ENCODE measurements at regions not wholly inside any gene's neighbourhood (a gene's known extent, or its start where the extent isn't known, plus 50 kb on each side); places are given as distances from the start of the nearest gene placed in this dataset.

DNA sequence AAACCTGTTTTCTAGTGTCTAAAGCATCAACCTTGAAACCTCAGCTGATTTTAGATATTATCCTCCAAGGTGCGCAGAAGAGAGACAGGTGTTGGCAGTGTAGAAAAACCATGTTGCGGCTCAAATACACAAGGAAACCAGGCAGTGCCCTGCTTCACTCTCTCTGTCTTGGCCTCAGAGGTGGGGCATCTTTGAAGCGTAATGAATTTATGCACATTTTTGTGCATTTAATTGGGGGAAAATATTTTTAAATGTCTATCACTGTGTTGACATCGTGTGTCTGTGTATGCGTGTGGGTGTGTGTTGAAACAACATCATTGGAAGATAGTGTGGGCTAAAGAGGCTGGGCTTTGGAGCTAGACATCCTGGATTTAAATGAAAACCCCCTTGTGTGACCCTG, 334.0 kb upstream of the CHD6 start:
- TF ChIP-seq, protein P1, sequence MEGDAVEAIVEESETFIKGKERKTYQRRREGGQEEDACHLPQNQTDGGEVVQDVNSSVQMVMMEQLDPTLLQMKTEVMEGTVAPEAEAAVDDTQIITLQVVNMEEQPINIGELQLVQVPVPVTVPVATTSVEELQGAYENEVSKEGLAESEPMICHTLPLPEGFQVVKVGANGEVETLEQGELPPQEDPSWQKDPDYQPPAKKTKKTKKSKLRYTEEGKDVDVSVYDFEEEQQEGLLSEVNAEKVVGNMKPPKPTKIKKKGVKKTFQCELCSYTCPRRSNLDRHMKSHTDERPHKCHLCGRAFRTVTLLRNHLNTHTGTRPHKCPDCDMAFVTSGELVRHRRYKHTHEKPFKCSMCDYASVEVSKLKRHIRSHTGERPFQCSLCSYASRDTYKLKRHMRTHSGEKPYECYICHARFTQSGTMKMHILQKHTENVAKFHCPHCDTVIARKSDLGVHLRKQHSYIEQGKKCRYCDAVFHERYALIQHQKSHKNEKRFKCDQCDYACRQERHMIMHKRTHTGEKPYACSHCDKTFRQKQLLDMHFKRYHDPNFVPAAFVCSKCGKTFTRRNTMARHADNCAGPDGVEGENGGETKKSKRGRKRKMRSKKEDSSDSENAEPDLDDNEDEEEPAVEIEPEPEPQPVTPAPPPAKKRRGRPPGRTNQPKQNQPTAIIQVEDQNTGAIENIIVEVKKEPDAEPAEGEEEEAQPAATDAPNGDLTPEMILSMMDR (IDR thresholded peaks at IDR 0.05) = no peak
- Histone ChIP-seq H3K9me3 (no peaks in the 10 kb centered on the region), H3K27ac (no peak overlapping the region), H3K4me1 (ENCODE audit: control insufficient read depth in 1 of 2, insufficient read depth in 1 of 2, low read depth in 1 of 2, low read length in 1 of 2) (no peaks in the 10 kb centered on the region), H3K4me3 (ENCODE audit: low read depth in 1 of 2, low read length in 1 of 2) (no peak overlapping the region), H3K36me3 (no peaks in the 10 kb centered on the region), H3K27me3 (no peaks in the 10 kb centered on the region)

DNA sequence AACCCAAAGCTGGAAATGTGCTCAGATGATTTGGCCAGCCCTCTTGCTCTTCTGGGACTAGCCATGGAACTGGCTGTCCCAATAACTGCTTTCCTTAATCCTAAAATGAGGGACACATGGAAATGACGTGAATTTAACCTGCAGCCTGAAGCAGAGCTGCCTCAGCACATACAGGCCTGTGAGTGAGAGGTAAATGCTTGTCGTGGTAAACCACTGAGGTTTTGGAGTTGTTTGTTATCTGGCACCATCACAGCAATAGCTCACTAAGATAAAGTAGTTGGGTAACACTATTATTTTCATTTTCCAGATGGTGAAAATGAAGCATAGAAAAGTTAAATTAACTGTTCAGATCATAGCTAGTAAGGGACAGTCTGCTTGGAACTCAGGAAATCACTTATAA, 333.4 kb upstream of the CHD6 start:
- no peaks in the 10 kb centered on the region for H3K36me3 ChIP-seq
- TF ChIP-seq, protein P1 (IDR thresholded peaks at IDR 0.05) = no peak
- no peaks in the 10 kb centered on the region for H3K9me3 ChIP-seq
- H3K4me3 ChIP-seq (ENCODE audit: low read depth in 1 of 2, low read length in 1 of 2) = no peak overlapping the region
- H3K27me3 ChIP-seq = no peaks in the 10 kb centered on the region
- no peak overlapping the region for H3K27ac ChIP-seq
- H3K4me1 ChIP-seq (ENCODE audit: control insufficient read depth in 1 of 2, insufficient read depth in 1 of 2, low read depth in 1 of 2, low read length in 1 of 2) = no peaks in the 10 kb centered on the region

DNA sequence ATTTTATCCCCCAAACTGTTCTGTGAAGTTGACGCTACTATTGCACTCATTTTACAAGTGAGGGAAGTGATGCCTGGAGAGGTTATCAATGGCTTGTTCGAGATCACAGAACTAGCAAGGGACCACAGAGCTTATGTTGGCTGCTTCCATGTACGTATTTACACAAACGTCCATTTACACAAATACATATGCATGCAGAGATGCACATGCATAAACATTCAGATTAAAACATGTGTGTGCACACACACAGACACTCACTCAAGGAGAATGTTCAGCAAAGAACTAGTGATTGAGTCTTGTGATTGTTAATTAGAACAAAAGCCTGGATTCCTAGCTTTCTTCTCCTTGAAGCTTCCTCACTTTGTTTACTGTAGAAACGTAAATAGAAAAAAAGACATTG, 321.5 kb upstream of the CHD6 start:
- TF ChIP-seq, protein P1 (IDR thresholded peaks at IDR 0.05) = no peak
- Histone ChIP-seq H3K9me3 (no peaks in the 10 kb centered on the region), H3K27ac (no peak overlapping the region)

DNA sequence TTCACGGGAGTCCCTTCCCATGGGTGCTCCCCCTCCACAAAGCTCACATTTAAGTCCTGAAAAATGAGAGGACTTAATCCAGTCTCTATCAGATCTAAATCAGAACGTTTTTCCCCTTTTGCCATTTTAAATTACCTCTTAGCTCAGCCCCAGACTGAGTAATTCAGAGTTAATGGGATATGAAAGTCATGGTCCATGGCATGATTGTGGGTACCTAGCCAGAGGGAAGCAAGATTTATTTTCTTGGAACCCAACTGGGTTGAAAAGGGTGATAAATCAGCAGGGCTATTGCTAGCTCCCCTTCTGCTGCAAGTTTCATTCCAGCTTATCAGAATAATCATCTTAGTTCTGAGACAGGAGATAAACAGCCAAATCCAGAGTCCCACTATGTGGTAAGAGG, 320.2 kb upstream of the CHD6 start:
- no peak overlapping the region for H3K27ac ChIP-seq
- H3K4me1 ChIP-seq (ENCODE audit: control insufficient read depth in 1 of 2, insufficient read depth in 1 of 2, low read depth in 1 of 2, low read length in 1 of 2) = no peaks in the 10 kb centered on the region
- H3K27me3 ChIP-seq = no peaks in the 10 kb centered on the region
- H3K9me3 ChIP-seq = no peaks in the 10 kb centered on the region
- TF ChIP-seq, protein P1 (IDR thresholded peaks at IDR 0.05) = no peak
- H3K4me3 ChIP-seq (ENCODE audit: low read depth in 1 of 2, low read length in 1 of 2) = no peak overlapping the region
- no peaks in the 10 kb centered on the region for H3K36me3 ChIP-seq

More for the DNA sequence above, 321.5 kb upstream of the CHD6 start:
- H3K36me3 ChIP-seq = no peaks in the 10 kb centered on the region
- no peaks in the 10 kb centered on the region for H3K4me1 ChIP-seq (ENCODE audit: control insufficient read depth in 1 of 2, insufficient read depth in 1 of 2, low read depth in 1 of 2, low read length in 1 of 2)
- no peaks in the 10 kb centered on the region for H3K27me3 ChIP-seq
- no peak overlapping the region for H3K4me3 ChIP-seq (ENCODE audit: low read depth in 1 of 2, low read length in 1 of 2)

DNA sequence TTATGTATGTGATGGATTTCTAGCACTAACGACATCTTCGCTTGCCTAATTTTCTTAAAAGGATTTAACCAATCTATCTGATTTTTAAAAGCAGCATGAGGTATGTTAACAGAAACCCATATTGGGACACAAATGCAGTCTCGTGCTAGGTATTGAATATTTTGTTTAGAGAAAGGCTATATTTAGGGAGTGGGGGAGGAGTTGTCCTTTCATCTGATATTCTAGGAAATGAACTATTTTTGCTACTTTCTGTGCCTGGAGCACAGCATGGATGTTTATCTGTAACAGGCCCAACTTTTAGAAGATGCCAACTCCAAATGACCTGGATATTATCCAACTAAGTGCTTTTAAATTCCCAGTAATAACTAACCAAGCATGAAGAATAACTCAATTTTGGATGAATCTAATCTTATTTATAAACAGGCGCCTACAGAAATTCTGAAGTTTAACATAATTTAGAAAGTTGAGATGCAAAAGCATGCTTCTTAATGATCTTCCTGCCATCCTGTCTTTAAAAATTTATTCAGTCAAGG, 317.1 kb upstream of the CHD6 start:
- TF ChIP-seq, protein P1 (IDR thresholded peaks at IDR 0.05) = no peak
- H3K36me3 ChIP-seq = no peaks in the 10 kb centered on the region
- no peaks in the 10 kb centered on the region for H3K4me1 ChIP-seq (ENCODE audit: control insufficient read depth in 1 of 2, insufficient read depth in 1 of 2, low read depth in 1 of 2, low read length in 1 of 2)
- H3K4me3 ChIP-seq (ENCODE audit: low read depth in 1 of 2, low read length in 1 of 2) = no peak overlapping the region
- H3K27ac ChIP-seq = no peak overlapping the region
- no peaks in the 10 kb centered on the region for H3K27me3 ChIP-seq
- H3K9me3 ChIP-seq = no peaks in the 10 kb centered on the region

DNA sequence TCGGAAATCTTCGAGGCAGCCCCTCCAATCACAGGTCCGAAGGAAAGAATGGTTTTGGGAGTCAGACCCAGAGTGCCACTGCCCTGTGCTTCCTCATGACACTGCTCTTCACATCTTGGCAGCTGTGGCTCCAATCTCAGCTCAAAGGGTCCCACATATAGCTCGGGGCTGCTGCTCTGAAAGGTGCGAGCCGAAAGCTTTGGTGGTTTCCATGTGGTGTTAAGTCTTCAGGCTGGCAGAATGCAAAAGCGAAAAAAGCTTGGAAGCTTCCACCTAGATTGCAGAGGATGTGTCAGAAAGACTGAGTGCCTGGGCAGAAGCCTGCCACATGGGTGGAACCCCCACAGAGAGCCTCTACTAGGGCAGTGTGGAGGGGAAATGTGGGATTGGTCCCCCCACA, 314.3 kb upstream of the CHD6 start:
- Histone ChIP-seq H3K4me3 (ENCODE audit: low read depth in 1 of 2, low read length in 1 of 2) (no peak overlapping the region), H3K36me3 (no peaks in the 10 kb centered on the region), H3K4me1 (ENCODE audit: control insufficient read depth in 1 of 2, insufficient read depth in 1 of 2, low read depth in 1 of 2, low read length in 1 of 2) (no peaks in the 10 kb centered on the region), H3K27ac (no peak overlapping the region), H3K27me3 (no peaks in the 10 kb centered on the region), H3K9me3 (no peaks in the 10 kb centered on the region)
- TF ChIP-seq, protein P1 (IDR thresholded peaks at IDR 0.05) = no peak

Data from neutrophil (primary cell).